Subcutaneous abdominal adipose tissue (tissue), 5 donors: ENCODE measurements at regions not wholly inside any gene's neighbourhood (a gene's known extent, or its start where the extent isn't known, plus 50 kb on each side); places are given as distances from the start of the nearest gene placed in this dataset.

Experiments used
- H3K27ac ChIP-seq: one replicate; pipeline ENCODE4 v1.7.0; 2013; ENCODE audit warnings: low read depth, mild to moderate bottlenecking, inconsistent platforms, low read length, moderate library complexity
- H3K27me3 ChIP-seq, 5 donors: one replicate each; pipeline ENCODE4 v1.7.0; 2013; ENCODE audit warnings: low read length in 5 of 5, inconsistent platforms in 1 of 5; ENCODE audit not compliant: control insufficient read depth in 5 of 5, insufficient read depth in 4 of 5
- H3K36me3 ChIP-seq, 5 donors: one replicate each; pipeline ENCODE4 v1.7.0; 2013; ENCODE audit warnings: low read length in 5 of 5; ENCODE audit not compliant: control insufficient read depth in 5 of 5, insufficient read depth in 5 of 5
- H3K4me1 ChIP-seq, 5 donors: one replicate each; pipeline ENCODE4 v1.7.0; 2013; ENCODE audit warnings: low read length in 5 of 5, mild to moderate bottlenecking in 3 of 5, moderate library complexity in 1 of 5; ENCODE audit not compliant: control insufficient read depth in 5 of 5, insufficient read depth in 5 of 5
- H3K4me3 ChIP-seq, 5 donors: one replicate each; pipeline ENCODE4 v1.7.0; 2013; ENCODE audit warnings: low read length in 5 of 5, low read depth in 1 of 5
- H3K9ac ChIP-seq, 5 donors: one replicate each; pipeline ENCODE4 v1.7.0; 2013; ENCODE audit warnings: low read length in 5 of 5, mild to moderate bottlenecking in 4 of 5, moderate library complexity in 3 of 5
- H3K9me3 ChIP-seq, 5 donors: one replicate each; pipeline ENCODE4 v1.7.0; 2013; ENCODE audit warnings: low read length in 5 of 5; ENCODE audit not compliant: control insufficient read depth in 5 of 5
- donor health status: healthy.
- donor health status: healthy.
- donor health status: healthy.
- donor health status: healthy.
- donor health status: healthy.

DNA sequence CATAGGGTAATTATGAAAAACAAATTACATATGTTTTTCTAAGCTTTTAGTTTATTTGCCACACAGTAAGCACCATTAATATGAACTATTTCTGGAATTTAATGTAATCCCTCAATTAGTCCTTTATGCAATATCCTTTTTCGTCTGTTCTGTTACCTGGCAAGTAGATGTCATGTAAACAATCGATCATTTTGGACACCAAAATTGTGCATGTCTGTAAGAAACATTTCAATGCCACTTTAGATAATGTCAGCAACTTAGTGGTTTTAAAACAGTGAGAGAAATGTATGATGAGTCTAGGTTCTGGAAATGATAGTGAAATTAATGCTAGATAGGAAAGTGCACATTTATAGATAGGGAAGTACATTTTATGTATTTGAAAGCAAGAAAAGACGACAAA lies 986.6 kb downstream of the ZPLD1 start:
- Histone ChIP-seq H3K4me3 (no peak overlapping the region), H3K4me1 (no peaks in the 10 kb centered on the region), H3K27me3 (no peaks in the 10 kb centered on the region), H3K9me3 (peaks cover 0 to 2% (median 0%) of the 10 kb centered on the region in 5 donors), H3K27ac (no peak overlapping the region), H3K36me3 (no peaks in the 10 kb centered on the region), H3K9ac (no peak overlapping the region)

DNA sequence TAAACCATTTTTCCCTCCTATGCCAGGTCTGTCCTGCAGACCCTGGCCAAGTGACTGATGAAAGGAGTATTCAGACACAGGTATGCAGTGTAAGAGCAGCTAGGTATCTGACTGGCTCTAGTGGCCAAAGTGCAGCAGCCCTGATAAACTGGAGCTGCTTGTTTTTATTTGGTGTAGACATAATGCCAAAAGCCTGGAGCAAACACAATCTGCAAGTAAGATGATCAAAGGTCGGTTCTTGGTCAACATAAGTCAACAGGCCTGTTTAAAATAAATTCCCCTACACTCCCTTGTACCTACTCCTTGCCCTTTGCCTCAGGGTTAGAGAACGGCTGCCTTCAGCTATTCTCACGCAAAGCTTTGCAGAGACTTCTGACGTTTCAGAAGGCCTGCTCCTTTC lies 1003.1 kb downstream of the ZPLD1 start:
- Histone ChIP-seq H3K36me3 (no peaks in the 10 kb centered on the region), H3K4me3 (no peak overlapping the region), H3K9me3 (peaks cover 0 to 5% (median 2%) of the 10 kb centered on the region in 5 donors), H3K4me1 (no peaks in the 10 kb centered on the region), H3K27ac (no peak overlapping the region), H3K27me3 (no peaks in the 10 kb centered on the region), H3K9ac (no peak overlapping the region)

DNA sequence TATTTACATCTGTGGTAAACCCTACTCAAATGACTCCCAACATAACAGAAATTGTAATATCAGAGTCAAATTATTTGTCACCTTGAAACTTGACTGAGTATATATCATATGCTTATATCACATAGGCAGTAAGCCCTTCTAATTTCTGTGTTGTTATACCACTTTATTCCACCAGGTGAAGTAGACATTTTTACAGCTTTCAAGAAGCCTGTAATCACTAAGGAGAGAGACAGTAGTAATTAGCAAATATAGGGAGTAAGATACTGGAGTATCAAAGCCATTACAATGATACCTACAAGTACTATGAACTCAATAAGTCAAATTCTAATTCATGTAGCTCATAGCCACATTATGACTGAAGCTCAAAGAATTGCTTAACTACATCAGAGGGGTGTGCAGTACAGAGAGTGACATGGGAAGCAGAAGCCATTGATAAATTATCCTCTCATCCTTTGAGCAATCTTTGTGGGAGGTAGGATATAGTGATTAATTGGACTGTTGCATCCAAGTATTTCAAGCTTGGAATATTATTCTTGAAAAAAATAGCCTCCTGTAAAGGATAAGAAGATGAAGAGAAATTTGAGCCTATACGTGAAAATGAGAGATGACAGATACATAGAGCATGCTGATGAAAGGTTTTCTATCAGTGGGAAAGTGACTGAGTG lies 1005.9 kb downstream of the ZPLD1 start:
- Histone ChIP-seq H3K36me3 (no peaks in the 10 kb centered on the region), H3K9me3 (peaks cover 0 to 5% (median 2%) of the 10 kb centered on the region in 5 donors), H3K27ac (no peak overlapping the region), H3K27me3 (no peaks in the 10 kb centered on the region), H3K4me3 (no peak overlapping the region), H3K9ac (no peak overlapping the region), H3K4me1 (no peaks in the 10 kb centered on the region)

DNA sequence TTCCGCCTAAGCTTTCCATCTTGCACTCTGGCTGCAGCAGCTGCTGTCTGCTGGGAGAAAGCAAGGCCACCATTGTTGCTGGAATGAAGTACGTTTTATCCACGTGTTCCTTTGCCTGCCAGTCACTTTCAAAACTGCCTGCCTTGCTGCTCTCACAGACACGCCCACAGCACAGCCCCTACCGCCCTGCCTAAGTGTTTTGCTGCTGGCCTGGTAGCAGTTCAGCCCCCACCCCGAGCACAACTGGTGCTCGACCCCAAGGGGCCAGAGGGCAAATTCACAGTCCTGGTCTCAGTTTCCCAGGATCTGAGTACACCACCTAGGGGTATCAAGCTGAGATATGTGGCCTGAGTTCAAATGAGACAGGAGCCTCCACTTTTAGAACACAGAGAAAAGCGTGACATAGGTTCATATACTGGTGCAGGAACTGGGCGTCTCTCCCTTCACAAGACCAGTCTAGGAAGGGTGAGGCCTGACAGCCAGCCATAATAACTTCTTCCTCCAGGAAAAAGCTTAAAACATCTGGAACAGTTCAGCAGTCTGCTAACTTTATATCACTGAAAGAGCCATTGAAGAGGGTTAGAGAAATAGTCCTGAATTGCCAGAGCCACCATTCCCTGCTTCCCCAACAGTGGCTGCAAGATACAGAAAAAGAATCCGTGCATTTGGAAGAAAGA lies 1012.3 kb downstream of the ZPLD1 start:
- Histone ChIP-seq H3K4me3 (no peak overlapping the region), H3K9ac (no peak overlapping the region), H3K27ac (no peak overlapping the region), H3K4me1 (no peaks in the 10 kb centered on the region), H3K9me3 (peaks cover 0 to 11% (median 4%) of the 10 kb centered on the region in 5 donors), H3K36me3 (no peaks in the 10 kb centered on the region), H3K27me3 (no peaks in the 10 kb centered on the region)

DNA sequence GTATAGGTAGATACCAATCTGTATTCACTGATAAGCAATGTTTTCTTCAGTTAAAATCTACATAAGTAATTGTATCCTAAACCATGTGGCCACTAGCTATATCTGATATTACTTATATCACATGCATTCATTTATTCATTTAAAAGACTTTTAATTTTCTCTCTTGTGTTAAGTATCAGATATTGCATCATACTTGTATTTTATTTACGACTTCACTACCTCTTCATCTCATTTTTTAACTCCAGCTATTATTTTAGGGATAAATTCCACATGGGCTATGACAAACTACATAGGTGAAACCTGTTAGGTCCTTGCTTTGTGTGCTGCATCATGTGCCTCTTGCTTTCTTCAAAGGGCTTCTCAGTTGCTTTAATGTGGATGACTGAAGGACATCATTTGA lies 1018.3 kb downstream of the ZPLD1 start:
- no peaks in the 10 kb centered on the region for H3K4me1 ChIP-seq
- H3K4me3 ChIP-seq: no peak overlapping the region
- no peak overlapping the region for H3K27ac ChIP-seq
- H3K9ac ChIP-seq: no peak overlapping the region
- H3K27me3 ChIP-seq: no peaks in the 10 kb centered on the region
- H3K36me3 ChIP-seq: no peaks in the 10 kb centered on the region
- H3K9me3 ChIP-seq: no peaks in the 10 kb centered on the region

DNA sequence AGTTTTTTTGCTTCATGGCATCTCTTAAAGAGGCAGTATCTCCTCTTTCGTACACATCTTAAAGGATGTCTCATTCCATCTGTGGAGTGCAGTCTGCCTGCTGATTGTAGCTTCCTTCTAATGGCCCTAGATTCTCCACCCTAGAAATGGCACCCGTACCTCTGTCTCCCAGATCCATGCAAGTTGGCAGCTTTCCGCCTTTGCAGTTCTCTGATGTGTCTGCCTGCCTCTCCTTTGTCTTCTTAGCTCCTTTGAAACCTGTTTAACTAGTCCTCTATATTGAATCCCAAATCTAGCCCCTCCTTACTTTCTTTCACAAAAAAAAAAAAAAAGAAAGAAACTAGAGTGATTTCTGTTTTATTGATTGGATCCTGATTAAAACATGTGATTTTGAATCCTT lies 1025.0 kb downstream of the ZPLD1 start:
- Histone ChIP-seq H3K9ac (no peak overlapping the region), H3K36me3 (no peaks in the 10 kb centered on the region), H3K27ac (no peak overlapping the region), H3K27me3 (no peaks in the 10 kb centered on the region), H3K9me3 (no peaks in the 10 kb centered on the region), H3K4me1 (no peaks in the 10 kb centered on the region), H3K4me3 (no peak overlapping the region)

DNA sequence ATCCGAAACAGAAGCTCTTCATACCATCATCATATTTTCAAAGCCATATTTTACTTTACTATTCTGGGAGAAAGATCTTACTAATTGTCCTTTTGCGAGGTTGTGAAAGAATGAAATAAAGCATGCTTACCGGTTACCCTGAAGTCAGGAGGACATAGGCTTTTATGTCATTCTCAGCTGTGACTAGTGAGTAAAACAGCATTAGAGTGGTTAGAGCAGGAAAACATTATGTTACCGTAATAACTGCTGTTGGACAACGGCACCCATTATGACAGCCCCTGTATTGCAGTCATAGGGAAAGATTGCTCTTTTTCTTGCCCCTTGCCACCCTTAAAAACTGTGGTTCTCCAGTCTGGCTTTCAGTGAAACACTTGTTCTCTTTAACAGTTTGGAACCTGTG lies 1035.7 kb downstream of the ZPLD1 start:
- H3K9ac ChIP-seq: no peak overlapping the region
- H3K27ac ChIP-seq: no peak overlapping the region
- no peaks in the 10 kb centered on the region for H3K9me3 ChIP-seq
- H3K4me3 ChIP-seq: no peak overlapping the region
- H3K36me3 ChIP-seq: no peaks in the 10 kb centered on the region
- no peaks in the 10 kb centered on the region for H3K4me1 ChIP-seq
- H3K27me3 ChIP-seq: no peaks in the 10 kb centered on the region

DNA sequence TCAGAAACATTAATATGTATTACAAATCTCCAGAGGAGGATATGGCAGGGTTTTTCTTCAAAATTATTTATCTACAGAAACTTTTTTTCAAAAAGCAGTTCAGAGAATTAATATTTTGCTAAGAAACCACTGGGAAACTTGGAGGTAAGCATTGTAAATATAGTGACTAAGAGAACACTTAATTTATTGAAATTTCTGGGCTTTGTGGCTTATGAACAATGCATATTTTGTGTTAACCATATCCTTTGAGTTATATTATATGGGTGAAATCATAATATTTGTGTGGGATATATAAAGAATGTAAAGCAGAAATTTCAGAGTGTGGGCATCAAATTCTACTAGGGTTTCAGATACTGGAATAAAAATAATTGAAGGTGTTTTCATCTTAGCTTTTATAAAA lies 1059.2 kb downstream of the ZPLD1 start:
- no peaks in the 10 kb centered on the region for H3K36me3 ChIP-seq

DNA sequence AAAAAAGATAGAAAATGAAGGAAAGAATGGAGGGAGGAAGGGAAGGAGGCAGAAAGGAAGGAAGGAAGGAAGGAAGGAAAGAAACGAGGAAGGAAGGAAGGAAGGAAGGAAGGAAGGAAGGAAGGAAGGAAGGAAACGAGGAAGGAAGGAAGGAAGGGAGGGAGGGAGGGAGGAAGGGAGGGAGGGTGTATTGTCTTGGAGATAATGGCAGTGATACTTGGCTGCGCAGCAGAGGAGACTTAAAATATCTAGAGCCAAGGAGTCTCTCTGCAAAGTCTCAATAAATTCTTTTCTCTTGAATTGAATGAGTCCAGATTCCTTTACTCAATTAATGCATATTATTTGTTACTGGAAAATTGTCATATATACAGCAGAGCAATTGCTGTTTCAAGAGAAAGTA lies 1059.7 kb downstream of the ZPLD1 start:
- Histone ChIP-seq H3K36me3 (no peaks in the 10 kb centered on the region), H3K4me3 (no peak overlapping the region), H3K27ac (no peak overlapping the region), H3K4me1 (no peaks in the 10 kb centered on the region), H3K9ac (no peak overlapping the region), H3K27me3 (peaks cover 0 to 3% (median 0%) of the 10 kb centered on the region in 5 donors), H3K9me3 (no peaks in the 10 kb centered on the region)

More for the DNA sequence above, 1059.2 kb downstream of the ZPLD1 start:
- peaks cover 0 to 3% (median 0%) of the 10 kb centered on the region in 5 donors for H3K27me3 ChIP-seq
- no peaks in the 10 kb centered on the region for H3K9me3 ChIP-seq
- no peak overlapping the region for H3K27ac ChIP-seq
- no peak overlapping the region for H3K4me3 ChIP-seq
- H3K9ac ChIP-seq: no peak overlapping the region
- H3K4me1 ChIP-seq: no peaks in the 10 kb centered on the region

DNA sequence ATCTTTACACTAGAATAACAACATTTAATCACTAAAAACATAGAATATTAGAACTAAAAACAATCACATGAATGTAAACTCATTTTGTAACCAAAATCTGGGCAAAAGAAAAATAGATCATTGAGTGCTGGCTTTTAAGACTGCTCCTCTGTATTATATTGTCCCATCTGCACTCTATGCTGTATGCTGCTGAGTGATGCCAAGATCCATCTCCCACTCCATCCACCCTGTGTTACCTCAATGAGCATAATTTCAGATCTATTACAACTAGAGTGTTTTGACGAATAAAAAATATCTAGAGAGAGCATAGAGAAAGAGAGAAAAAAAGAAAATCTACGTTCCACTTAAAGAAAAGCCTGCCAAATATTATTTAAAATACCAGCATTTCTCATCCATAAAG lies 1060.4 kb downstream of the ZPLD1 start:
- Histone ChIP-seq H3K9ac (no peak overlapping the region), H3K9me3 (no peaks in the 10 kb centered on the region), H3K36me3 (no peaks in the 10 kb centered on the region), H3K27ac (no peak overlapping the region), H3K27me3 (peaks cover 0 to 3% (median 0%) of the 10 kb centered on the region in 5 donors), H3K4me1 (no peaks in the 10 kb centered on the region), H3K4me3 (no peak overlapping the region)
